ENCODE measurements at regions not wholly inside any gene's neighbourhood (a gene's known extent, or its start where the extent isn't known, plus 50 kb on each side); places are given as distances from the start of the nearest gene placed in this dataset.

DNA sequence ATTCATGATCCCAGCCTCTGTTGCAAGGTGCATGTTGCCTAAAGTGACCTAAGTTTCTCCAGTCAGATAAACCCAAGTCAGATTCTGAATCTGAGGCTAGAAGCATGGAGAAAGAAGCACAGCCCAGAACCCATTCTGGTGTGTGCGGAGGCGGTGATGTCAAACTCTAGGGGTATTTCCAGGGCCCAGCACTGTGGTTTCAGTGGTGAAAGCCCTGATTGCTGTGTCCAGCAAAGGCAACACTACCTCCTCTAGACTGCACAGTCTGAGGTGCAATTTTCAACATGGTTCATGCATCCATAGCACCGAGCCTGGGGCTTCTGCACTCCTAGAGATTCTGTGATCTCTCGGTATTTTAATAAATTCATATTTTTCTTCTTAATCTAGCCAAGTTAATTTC lies 264.8 kb upstream of the KLHL29 start:
- TF ChIP-seq POLR2AphosphoS5 (IDR thresholded peaks at IDR 0.05; ENCODE audit: low read depth, low read length): no peak
- TF ChIP-seq TAF1 (IDR thresholded peaks at IDR 0.05; ENCODE audit: borderline replicate concordance, insufficient read depth, low read length): no peak

Data from PFSK-1 (cell line).